ENCODE measurements at regions not wholly inside any gene's neighbourhood (a gene's known extent, or its start where the extent isn't known, plus 50 kb on each side); places are given as distances from the start of the nearest gene placed in this dataset.

GRCh38 chrX:69257499-69258127 lies 92.4 kb upstream of the PJA1 start:
- no peak for DNase-seq (ENCODE audit: low spot score, unreplicated experiment)
- no peaks in the 10 kb centered on the region for H3K36me3 Mint-ChIP-seq (ENCODE audit: insufficient read depth)
- H3K4me1 Mint-ChIP-seq (ENCODE audit: low read depth), result no peaks in the 10 kb centered on the region
- no peak for TF ChIP-seq CTCF (IDR thresholded peaks at IDR 0.05; ENCODE audit: unreplicated experiment)
- no peak overlapping the region for H3K4me3 Mint-ChIP-seq (ENCODE audit: low read depth)
- peaks cover 15% of the 10 kb centered on the region for H3K9me3 Mint-ChIP-seq (ENCODE audit: low read depth)
- peaks cover 17% of the 10 kb centered on the region for H3K27me3 Mint-ChIP-seq
- no peak overlapping the region for H3K27ac Mint-ChIP-seq

GRCh38 chrX:69256291-69256565 lies 91.0 kb upstream of the PJA1 start:
- Mint-ChIP-seq H3K27ac (no peak overlapping the region), H3K27me3 (peaks cover 9% of the 10 kb centered on the region), H3K9me3 (ENCODE audit: low read depth) (peaks cover 17% of the 10 kb centered on the region), H3K36me3 (ENCODE audit: insufficient read depth) (no peaks in the 10 kb centered on the region), H3K4me3 (ENCODE audit: low read depth) (no peak overlapping the region), H3K4me1 (ENCODE audit: low read depth) (no peaks in the 10 kb centered on the region)
- TF ChIP-seq CTCF (IDR thresholded peaks at IDR 0.05; ENCODE audit: unreplicated experiment), result no peak
- no peak for DNase-seq (ENCODE audit: low spot score, unreplicated experiment)

- H3K27ac Mint-ChIP-seq, result peak overlapping the region; percentile 56
- no peaks in the 10 kb centered on the region for H3K4me1 Mint-ChIP-seq (ENCODE audit: low read depth)
- H3K4me3 Mint-ChIP-seq (ENCODE audit: low read depth), result no peak overlapping the region
- no peaks in the 10 kb centered on the region for H3K36me3 Mint-ChIP-seq (ENCODE audit: insufficient read depth)
- H3K27me3 Mint-ChIP-seq, result peaks cover 9% of the 10 kb centered on the region
- H3K9me3 Mint-ChIP-seq (ENCODE audit: low read depth), result peaks cover 20% of the 10 kb centered on the region
- DNase-seq (ENCODE audit: low spot score, unreplicated experiment), result no peak
- TF ChIP-seq CTCF (IDR thresholded peaks at IDR 0.05; ENCODE audit: unreplicated experiment), result no peak
These were observed 90.4 kb upstream of the PJA1 start for GRCh38 chrX:69255441-69256290.

GRCh38 chrX:69253821-69254220 lies 88.6 kb upstream of the PJA1 start:
- Mint-ChIP-seq H3K27ac (no peak overlapping the region), H3K4me3 (ENCODE audit: low read depth) (no peak overlapping the region), H3K4me1 (ENCODE audit: low read depth) (no peaks in the 10 kb centered on the region), H3K36me3 (ENCODE audit: insufficient read depth) (no peaks in the 10 kb centered on the region), H3K27me3 (no peaks in the 10 kb centered on the region), H3K9me3 (ENCODE audit: low read depth) (peaks cover 21% of the 10 kb centered on the region)
- DNase-seq (ENCODE audit: low spot score, unreplicated experiment), result no peak
- TF ChIP-seq CTCF (IDR thresholded peaks at IDR 0.05; ENCODE audit: unreplicated experiment), result no peak

- Mint-ChIP-seq H3K4me3 (ENCODE audit: low read depth) (no peak overlapping the region), H3K27me3 (peaks cover 6% of the 10 kb centered on the region), H3K9me3 (ENCODE audit: low read depth) (peaks cover 18% of the 10 kb centered on the region), H3K36me3 (ENCODE audit: insufficient read depth) (no peaks in the 10 kb centered on the region), H3K27ac (no peak overlapping the region), H3K4me1 (ENCODE audit: low read depth) (no peaks in the 10 kb centered on the region)
- TF ChIP-seq CTCF (IDR thresholded peaks at IDR 0.05; ENCODE audit: unreplicated experiment), result no peak
- no peak for DNase-seq (ENCODE audit: low spot score, unreplicated experiment)
These were observed 78.0 kb upstream of the PJA1 start for GRCh38 chrX:69243276-69243675.

All from progenitor cell of endocrine pancreas (in vitro differentiated cells).